MM.1S (cell line): ENCODE measurements at regions not wholly inside any gene's neighbourhood (a gene's known extent, or its start where the extent isn't known, plus 50 kb on each side); places are given as distances from the start of the nearest gene placed in this dataset.
A peak's percentile ranks its signal among the peaks of the same experiment; 100 is the strongest.

ENCODE experiments used
- DNase-seq: peaks from one replicate; pipeline ENCODE4 v3.0.0-alpha.2; 2015
- H2AFZ ChIP-seq: fragments of 300-600 bp; sonication (generic); 2 replicates; pipeline ENCODE4 v1.6.0; 2016; ENCODE audit warnings: antibody characterized with exemption, low read length
- H3F3A ChIP-seq: fragments of 300-600 bp; sonication (generic); 2 replicates; pipeline ENCODE4 v1.6.1; 2016; ENCODE audit warnings: mild to moderate bottlenecking, antibody characterized with exemption, low read length, moderate library complexity, mixed read lengths; ENCODE audit not compliant: insufficient read depth
- H3K27ac ChIP-seq: fragments of 300-600 bp; sonication (generic); 2 replicates; pipeline ENCODE4 v1.5.1; 2016; ENCODE audit warnings: mild to moderate bottlenecking, low read length
- H3K27me3 ChIP-seq: fragments of 300-600 bp; sonication (generic); replicated peaks from 2 replicates; pipeline ENCODE4 v1.6.0; 2016; ENCODE audit warnings: low read length; ENCODE audit not compliant: insufficient read depth
- H3K36me3 ChIP-seq: fragments of 300-600 bp; sonication (generic); replicated peaks from 2 replicates; pipeline ENCODE4 v1.6.1; 2016; ENCODE audit warnings: mild to moderate bottlenecking, low read length, mixed read lengths; ENCODE audit not compliant: insufficient read depth
- H3K4me1 ChIP-seq: fragments of 300-600 bp; sonication (generic); 2 replicates; pipeline ENCODE4 v1.6.1; 2016; ENCODE audit warnings: low read length, mixed read lengths
- H3K4me2 ChIP-seq: fragments of 300-600 bp; sonication (generic); 2 replicates; pipeline ENCODE4 v1.6.0; 2016; ENCODE audit warnings: low read depth, low read length
- H3K4me3 ChIP-seq: fragments of 300-600 bp; sonication (generic); 2 replicates; pipeline ENCODE4 v1.5.1; 2016; ENCODE audit warnings: low read length, mixed read lengths
- H3K79me2 ChIP-seq: fragments of 300-600 bp; sonication (generic); 2 replicates; pipeline ENCODE4 v1.6.1; 2016; ENCODE audit warnings: mixed run types, low read length, mixed read lengths
- H3K9ac ChIP-seq: fragments of 300-600 bp; sonication (generic); 2 replicates; pipeline ENCODE4 v1.6.1; 2016; ENCODE audit warnings: low read length, mixed read lengths
- H3K9me2 ChIP-seq: fragments of 300-600 bp; sonication (generic); replicated peaks from 2 replicates; pipeline ENCODE4 v1.6.1; 2016; ENCODE audit warnings: mild to moderate bottlenecking, low read length, mixed read lengths; ENCODE audit not compliant: insufficient read depth
- H3K9me3 ChIP-seq: fragments of 300-600 bp; sonication (generic); replicated peaks from 2 replicates; pipeline ENCODE4 v1.6.1; 2016; ENCODE audit warnings: mild to moderate bottlenecking, low read length, mixed read lengths; ENCODE audit not compliant: insufficient read depth
- H4K20me1 ChIP-seq: fragments of 300-600 bp; sonication (generic); 2 replicates; pipeline ENCODE4 v1.6.1; 2016; ENCODE audit warnings: mild to moderate bottlenecking, low read length, moderate library complexity, mixed read lengths; ENCODE audit not compliant: insufficient read depth
- EZH2 ChIP-seq: fragments of 300-600 bp; sonication (generic); optimal IDR thresholded peaks from 2 replicates; pipeline ENCODE3; 2017; ENCODE audit warnings: low read depth, mild to moderate bottlenecking, antibody characterized with exemption, low read length, mixed read lengths
- EZH2phosphoT487 ChIP-seq: fragments of 300-600 bp; sonication (generic); IDR thresholded peaks from 2 replicates; pipeline ENCODE4 v1.6.1; 2018; ENCODE audit warnings: antibody characterized with exemption, low read length
- TF ChIP-seq, protein P1 (sequence below): fragments of 300-600 bp; sonication (generic); IDR thresholded peaks from 2 replicates; pipeline ENCODE4 v1.5.1; 2016; ENCODE audit warnings: antibody characterized with exemption, low read length, mixed read lengths

DNA sequence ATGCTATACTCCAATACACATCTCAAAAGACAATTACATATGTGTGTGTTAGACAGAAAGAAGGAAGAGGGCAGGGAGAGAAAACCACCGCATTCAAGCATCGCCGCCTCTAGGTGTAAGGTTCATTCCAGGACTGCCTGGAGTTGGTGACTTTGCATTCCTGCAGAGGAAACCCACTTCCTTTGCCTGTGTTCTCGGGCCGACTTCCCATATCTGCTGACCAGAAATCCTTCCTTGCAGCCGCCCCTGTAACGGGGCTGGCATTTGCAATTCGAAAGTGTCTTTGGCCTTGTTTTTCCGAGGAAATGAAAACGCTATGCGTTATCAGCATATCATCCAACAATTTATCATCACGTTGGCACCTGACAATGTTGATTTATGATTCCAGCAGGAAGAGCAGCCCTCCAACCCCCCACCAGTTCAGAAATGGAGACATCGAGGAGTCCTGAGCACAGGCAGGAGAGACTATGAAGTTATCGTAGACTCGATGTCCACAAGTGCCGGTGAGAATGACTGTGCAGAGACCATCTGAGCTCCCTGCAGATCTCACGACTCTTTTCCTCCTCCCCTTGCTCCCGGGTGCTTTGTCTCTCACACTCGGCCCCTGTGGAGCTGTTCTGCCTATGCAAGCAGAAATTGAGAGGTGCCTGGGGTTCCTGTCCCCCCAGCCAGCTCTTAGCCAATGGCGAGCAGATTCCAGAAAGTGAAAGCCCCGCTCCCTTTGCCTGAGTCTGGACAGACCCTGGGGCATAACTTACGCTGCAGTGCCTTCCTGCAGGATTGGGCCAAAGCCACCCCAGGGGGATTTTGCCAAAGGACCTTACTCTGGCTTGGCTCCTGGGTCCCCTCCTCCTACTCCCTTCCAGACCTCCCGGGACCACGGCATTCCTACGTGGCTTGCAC lies 68.9 kb upstream of the FOXK1 start:
- TF ChIP-seq EZH2 (no peak), EZH2phosphoT487 (no peak)
- TF ChIP-seq, protein P1, sequence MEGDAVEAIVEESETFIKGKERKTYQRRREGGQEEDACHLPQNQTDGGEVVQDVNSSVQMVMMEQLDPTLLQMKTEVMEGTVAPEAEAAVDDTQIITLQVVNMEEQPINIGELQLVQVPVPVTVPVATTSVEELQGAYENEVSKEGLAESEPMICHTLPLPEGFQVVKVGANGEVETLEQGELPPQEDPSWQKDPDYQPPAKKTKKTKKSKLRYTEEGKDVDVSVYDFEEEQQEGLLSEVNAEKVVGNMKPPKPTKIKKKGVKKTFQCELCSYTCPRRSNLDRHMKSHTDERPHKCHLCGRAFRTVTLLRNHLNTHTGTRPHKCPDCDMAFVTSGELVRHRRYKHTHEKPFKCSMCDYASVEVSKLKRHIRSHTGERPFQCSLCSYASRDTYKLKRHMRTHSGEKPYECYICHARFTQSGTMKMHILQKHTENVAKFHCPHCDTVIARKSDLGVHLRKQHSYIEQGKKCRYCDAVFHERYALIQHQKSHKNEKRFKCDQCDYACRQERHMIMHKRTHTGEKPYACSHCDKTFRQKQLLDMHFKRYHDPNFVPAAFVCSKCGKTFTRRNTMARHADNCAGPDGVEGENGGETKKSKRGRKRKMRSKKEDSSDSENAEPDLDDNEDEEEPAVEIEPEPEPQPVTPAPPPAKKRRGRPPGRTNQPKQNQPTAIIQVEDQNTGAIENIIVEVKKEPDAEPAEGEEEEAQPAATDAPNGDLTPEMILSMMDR = no peak
- H3K9me2 ChIP-seq = no peaks in the 10 kb centered on the region
- H3K36me3 ChIP-seq = no peaks in the 10 kb centered on the region
- H3F3A ChIP-seq = no peaks in the 10 kb centered on the region
- no peak overlapping the region for H3K27ac ChIP-seq
- H3K4me2 ChIP-seq = peak overlapping the region; percentile 59
- H3K27me3 ChIP-seq = no peaks in the 10 kb centered on the region
- no peaks in the 10 kb centered on the region for H3K9me3 ChIP-seq
- peak overlapping the region; percentile 43 for H2AFZ ChIP-seq
- DNase-seq = no peak
- peak overlapping the region; percentile 6; the same call in 1 of the 2 replicates for H3K4me3 ChIP-seq
- H3K79me2 ChIP-seq = no peaks in the 10 kb centered on the region
- H4K20me1 ChIP-seq = no peaks in the 10 kb centered on the region
- peaks cover 3% of the 10 kb centered on the region; the same call in 1 of the 2 replicates for H3K4me1 ChIP-seq
- no peak overlapping the region for H3K9ac ChIP-seq

DNA sequence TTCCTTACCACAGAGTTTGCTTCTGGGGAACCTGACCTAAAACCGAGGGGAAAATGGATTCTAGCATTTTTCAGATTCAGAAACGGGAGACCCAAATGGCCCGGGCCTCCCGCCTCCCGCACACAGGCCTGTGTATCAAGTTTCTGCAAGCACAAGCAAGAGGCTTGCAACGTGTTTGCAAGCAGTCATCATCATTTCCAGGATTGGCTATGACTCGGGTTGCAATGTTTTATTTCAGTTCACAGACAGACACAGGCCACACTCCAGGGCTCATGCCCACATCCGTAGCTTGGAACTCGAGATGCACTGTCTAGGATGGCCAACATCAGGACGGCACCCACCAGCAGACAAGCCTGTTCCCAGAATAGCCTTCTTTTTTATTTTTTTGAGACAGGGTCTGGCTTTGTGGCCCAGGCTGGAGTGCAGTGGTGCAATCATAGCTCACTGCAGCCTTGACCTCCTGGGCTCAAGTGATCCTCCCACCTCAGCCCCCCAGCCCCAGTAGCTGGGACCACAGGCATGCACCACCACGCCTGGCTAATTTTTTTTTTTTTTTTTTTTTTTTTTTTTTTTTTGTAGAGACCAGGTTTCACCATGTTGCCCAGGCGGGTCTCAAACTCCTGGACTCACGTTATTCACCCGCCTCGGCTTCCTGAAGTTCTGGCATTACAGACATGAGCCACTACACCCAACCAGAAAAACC lies 68.1 kb upstream of the FOXK1 start:
- no peak for DNase-seq
- H3K9me3 ChIP-seq = no peaks in the 10 kb centered on the region
- peak overlapping the region; percentile 43 for H2AFZ ChIP-seq
- no peaks in the 10 kb centered on the region for H3F3A ChIP-seq
- H3K4me3 ChIP-seq = no peak overlapping the region
- no peak overlapping the region for H3K9ac ChIP-seq
- no peaks in the 10 kb centered on the region for H3K36me3 ChIP-seq
- H3K27ac ChIP-seq = no peak overlapping the region
- no peaks in the 10 kb centered on the region for H3K9me2 ChIP-seq
- H3K27me3 ChIP-seq = no peaks in the 10 kb centered on the region
- peak overlapping the region; percentile 59; the same call in 1 of the 2 replicates for H3K4me2 ChIP-seq
- TF ChIP-seq EZH2 (no peak), EZH2phosphoT487 (no peak)
- TF ChIP-seq, protein P1 = no peak
- H3K4me1 ChIP-seq = peaks cover 3% of the 10 kb centered on the region; the same call in 1 of the 2 replicates
- no peaks in the 10 kb centered on the region for H4K20me1 ChIP-seq
- no peaks in the 10 kb centered on the region for H3K79me2 ChIP-seq

DNA sequence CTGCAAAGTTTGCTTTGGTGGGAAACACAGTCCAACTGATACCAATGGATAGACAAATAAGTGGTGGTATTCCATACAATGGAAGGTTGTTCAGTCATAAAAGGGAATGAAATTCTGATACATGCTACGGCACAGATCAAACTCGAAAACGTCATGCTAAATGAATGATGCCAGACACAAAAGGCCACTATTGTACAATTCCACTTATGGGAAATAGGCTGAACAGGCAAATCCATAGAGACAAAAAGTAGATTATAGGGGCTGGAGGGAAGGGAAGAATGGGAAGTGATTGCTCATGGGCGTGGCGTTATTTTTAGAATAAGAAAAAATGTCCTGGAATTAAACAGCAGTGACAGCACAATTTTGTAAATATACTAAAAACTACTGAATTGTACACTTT lies 66.0 kb upstream of the FOXK1 start:
- no peaks in the 10 kb centered on the region for H3K27me3 ChIP-seq
- no peaks in the 10 kb centered on the region for H4K20me1 ChIP-seq
- no peak overlapping the region for H3K4me2 ChIP-seq
- TF ChIP-seq, protein P1 = no peak
- TF ChIP-seq EZH2phosphoT487 = no peak
- TF ChIP-seq EZH2 = no peak
- peaks cover 6% of the 10 kb centered on the region for H3K4me1 ChIP-seq
- no peak overlapping the region for H3K4me3 ChIP-seq
- no peak overlapping the region for H3K27ac ChIP-seq
- H3F3A ChIP-seq = peaks cover 2% of the 10 kb centered on the region
- no peaks in the 10 kb centered on the region for H3K79me2 ChIP-seq
- H3K9me2 ChIP-seq = no peaks in the 10 kb centered on the region
- H3K9me3 ChIP-seq = no peaks in the 10 kb centered on the region
- H3K9ac ChIP-seq = no peak overlapping the region
- H2AFZ ChIP-seq = no peak overlapping the region
- no peaks in the 10 kb centered on the region for H3K36me3 ChIP-seq
- DNase-seq = no peak
